Keratinocyte (primary cell): ENCODE measurements at regions not wholly inside any gene's neighbourhood (a gene's known extent, or its start where the extent isn't known, plus 50 kb on each side); places are given as distances from the start of the nearest gene placed in this dataset.

ENCODE experiments used
- DNase-seq: peaks from one replicate; pipeline ENCODE4 v3.0.0-alpha.2; 2011; ENCODE audit warnings: low read depth, missing footprints, low spot score
- FAIRE-seq: peaks from 2 replicates; lab custom pipeline; 2011; peaks lifted over from hg19 to GRCh38; lab: Jason Lieb, UNC
- H2AFZ ChIP-seq: 2 replicates; pipeline ENCODE4 v1.6.0; 2012; ENCODE audit warnings: low read length, control low read depth, inconsistent platforms; ENCODE audit not compliant: control insufficient read depth
- H3K27ac ChIP-seq: 2 replicates; pipeline ENCODE4 v1.5.1; 2011; ENCODE audit warnings: low read length; ENCODE audit not compliant: control insufficient read depth, insufficient read depth
- H3K27me3 ChIP-seq: 3 replicates; pipeline ENCODE4 v1.6.0; 2011; ENCODE audit warnings: low read length; ENCODE audit not compliant: control insufficient read depth, insufficient read depth; ENCODE audit errors: extremely low read depth
- H3K36me3 ChIP-seq, 2 experiments: 2 replicates in 1 of 2; 3 replicates in 1 of 2; pipeline ENCODE4 v1.5.1; 2011; ENCODE audit warnings: low read length in 2 of 2, mild to moderate bottlenecking in 1 of 2; ENCODE audit not compliant: control insufficient read depth in 2 of 2, insufficient read depth in 2 of 2; ENCODE audit errors: extremely low read depth in 1 of 2
- H3K4me1 ChIP-seq: 3 replicates; pipeline ENCODE4 v1.5.1; 2011; ENCODE audit warnings: low read length; ENCODE audit not compliant: control insufficient read depth, insufficient read depth; ENCODE audit errors: extremely low read depth
- H3K4me2 ChIP-seq: 3 replicates; pipeline ENCODE4 v1.6.0; 2011; ENCODE audit warnings: low read depth, low read length; ENCODE audit not compliant: control insufficient read depth, insufficient read depth; ENCODE audit errors: extremely low read depth
- H3K4me3 ChIP-seq, 3 experiments: fragments of 200-600 bp in 1 of 3; sonication (generic) in 1 of 3; 2 replicates in 2 of 3; 3 replicates in 1 of 3; pipeline ENCODE4 v1.5.1; 2011 to 2016; ENCODE audit warnings: low read length in 3 of 3, mild to moderate bottlenecking in 3 of 3, control low read depth in 2 of 3, inconsistent platforms in 1 of 3, low read depth in 1 of 3, mixed read lengths in 1 of 3, mixed run types in 1 of 3, moderate library complexity in 1 of 3; ENCODE audit not compliant: control insufficient read depth in 2 of 3, insufficient read depth in 2 of 3; ENCODE audit errors: extremely low read depth in 1 of 3
- H3K79me2 ChIP-seq: 2 replicates; pipeline ENCODE4 v1.6.0; 2012; ENCODE audit warnings: low read length; ENCODE audit not compliant: control insufficient read depth, insufficient read depth
- H3K9ac ChIP-seq: 3 replicates; pipeline ENCODE4 v1.6.0; 2011; ENCODE audit warnings: low read length; ENCODE audit not compliant: control insufficient read depth, insufficient read depth; ENCODE audit errors: extremely low read depth
- H3K9me1 ChIP-seq: 3 replicates; pipeline ENCODE4 v1.6.0; 2011; ENCODE audit warnings: low read length; ENCODE audit not compliant: control insufficient read depth, insufficient read depth; ENCODE audit errors: extremely low read depth
- H3K9me3 ChIP-seq: 2 replicates; pipeline ENCODE4 v1.5.1; 2012; ENCODE audit warnings: low read depth, low read length; ENCODE audit not compliant: control insufficient read depth
- H4K20me1 ChIP-seq: 3 replicates; pipeline ENCODE4 v1.6.0; 2011; ENCODE audit warnings: low read length; ENCODE audit not compliant: control insufficient read depth, insufficient read depth; ENCODE audit errors: extremely low read depth
- CTCF ChIP-seq, 3 experiments: IDR thresholded peaks in 1 of 3; conservative IDR thresholded peaks in 1 of 3; optimal IDR thresholded peaks in 1 of 3; 2 replicates in 2 of 3; 3 replicates in 1 of 3; pipeline versions ENCODE3 to v1.5.1; 2011; ENCODE audit warnings: low read length in 3 of 3, mild to moderate bottlenecking in 3 of 3, moderate library complexity in 2 of 3, control low read depth in 1 of 3, inconsistent platforms in 1 of 3; ENCODE audit not compliant: insufficient read depth in 2 of 3; ENCODE audit errors: extremely low read depth in 1 of 3
- EZH2 ChIP-seq: IDR thresholded peaks from one replicate; pipeline ENCODE4 v1.6.1; 2012; ENCODE audit warnings: inconsistent platforms, mild to moderate bottlenecking, low read length, moderate library complexity
- dilution Hi-C: fragments of 300-500 bp; cut with MboI; formaldehyde crosslinking; loops from one replicate; pipeline ENCODE4 v1.7.0; 2020; ENCODE audit warnings: low sequenced_read_pairs; ENCODE audit not compliant: extremely low pct_ligation_motif_present

GRCh38 chr6:15989397-15989796, 139.5 kb upstream of the MYLIP start:
- Histone ChIP-seq H3K79me2 (no peaks in the 10 kb centered on the region), H3K9me3 (no peaks in the 10 kb centered on the region), H4K20me1 (no peaks in the 10 kb centered on the region), H3K4me3 (no peak overlapping the region), H3K27ac (no peak overlapping the region), H3K4me1 (no peaks in the 10 kb centered on the region), H3K27me3 (no peaks in the 10 kb centered on the region), H3K36me3 (no peaks in the 10 kb centered on the region), H3K9me1 (no peaks in the 10 kb centered on the region), H3K9ac (no peak overlapping the region), H2AFZ (no peak overlapping the region), H3K4me2 (no peak overlapping the region)
- dilution Hi-C loops: no loop called here
- FAIRE-seq: no peak
- no peak for TF ChIP-seq EZH2
- TF ChIP-seq CTCF (optimal IDR thresholded peaks at IDR 0.05 in 1 of 3, IDR thresholded peaks at IDR 0.05 in 1 of 3, conservative IDR thresholded peaks at IDR 0.05 in 1 of 3; ENCODE audit: extremely low read depth in 1 of 3, insufficient read depth in 2 of 3, low read length in 3 of 3): no peak
- no peak for DNase-seq

GRCh38 chr6:15987569-15987968, 141.3 kb upstream of the MYLIP start:
- FAIRE-seq: no peak

More at GRCh38 chr6:15987569-15987968, 141.3 kb upstream of the MYLIP start:
- Histone ChIP-seq H3K79me2 (no peaks in the 10 kb centered on the region), H2AFZ (no peak overlapping the region), H4K20me1 (no peaks in the 10 kb centered on the region), H3K9me3 (no peaks in the 10 kb centered on the region), H3K4me1 (no peaks in the 10 kb centered on the region), H3K9me1 (no peaks in the 10 kb centered on the region), H3K4me3 (no peak overlapping the region), H3K27me3 (no peaks in the 10 kb centered on the region), H3K9ac (no peak overlapping the region), H3K4me2 (no peak overlapping the region), H3K36me3 (no peaks in the 10 kb centered on the region), H3K27ac (no peak overlapping the region)
- DNase-seq: no peak
- dilution Hi-C loops: no loop called here
- TF ChIP-seq EZH2 (no peak), CTCF (optimal IDR thresholded peaks at IDR 0.05 in 1 of 3, IDR thresholded peaks at IDR 0.05 in 1 of 3, conservative IDR thresholded peaks at IDR 0.05 in 1 of 3; ENCODE audit: extremely low read depth in 1 of 3, insufficient read depth in 2 of 3, low read length in 3 of 3) (no peak)
